ENCODE measurements at regions not wholly inside any gene's neighbourhood (a gene's known extent, or its start where the extent isn't known, plus 50 kb on each side); places are given as distances from the start of the nearest gene placed in this dataset.

GRCh38 chr12:18969512-18969911 lies 160.0 kb upstream of the PLEKHA5 start:
- DNase-seq (ENCODE audit: low spot score): no peak

- DNase-seq (ENCODE audit: low spot score): no peak
Measured at GRCh38 chr12:18970603-18971002, 158.9 kb upstream of the PLEKHA5 start.

GRCh38 chr12:18971932-18972331 lies 157.6 kb upstream of the PLEKHA5 start:
- DNase-seq (ENCODE audit: low spot score): no peak

GRCh38 chr12:18975933-18976332 lies 153.6 kb upstream of the PLEKHA5 start:
- no peak for DNase-seq (ENCODE audit: low spot score)

- DNase-seq (ENCODE audit: low spot score): no peak
Measured at GRCh38 chr12:18979401-18980126, 150.0 kb upstream of the PLEKHA5 start.

- DNase-seq (ENCODE audit: low spot score): no peak
Measured at GRCh38 chr12:18981732-18982131, 147.8 kb upstream of the PLEKHA5 start.

- no peak for DNase-seq (ENCODE audit: low spot score)
Measured at GRCh38 chr12:18982226-18982949, 147.1 kb upstream of the PLEKHA5 start.

- DNase-seq (ENCODE audit: low spot score): no peak
Measured at GRCh38 chr12:18983854-18984253, 145.7 kb upstream of the PLEKHA5 start.

- DNase-seq (ENCODE audit: low spot score): no peak
Measured at GRCh38 chr12:18990856-18991255, 138.7 kb upstream of the PLEKHA5 start.

GRCh38 chr12:18992336-18992735 lies 137.2 kb upstream of the PLEKHA5 start:
- no peak for DNase-seq (ENCODE audit: low spot score)

GRCh38 chr12:18998343-18999261 lies 130.9 kb upstream of the PLEKHA5 start:
- DNase-seq (ENCODE audit: low spot score): peak; percentile 12

- DNase-seq (ENCODE audit: low spot score): no peak
Measured at GRCh38 chr12:19000836-19001235, 128.7 kb upstream of the PLEKHA5 start.

GRCh38 chr12:19002216-19002615 lies 127.3 kb upstream of the PLEKHA5 start:
- DNase-seq (ENCODE audit: low spot score): no peak

GRCh38 chr12:19003141-19003540 lies 126.4 kb upstream of the PLEKHA5 start:
- no peak for DNase-seq (ENCODE audit: low spot score)

GRCh38 chr12:19003987-19004619 lies 125.4 kb upstream of the PLEKHA5 start:
- DNase-seq (ENCODE audit: low spot score): no peak

GRCh38 chr12:19005257-19005801 lies 124.2 kb upstream of the PLEKHA5 start:
- no peak for DNase-seq (ENCODE audit: low spot score)

- DNase-seq (ENCODE audit: low spot score): no peak
Measured at GRCh38 chr12:19006626-19007137, 122.9 kb upstream of the PLEKHA5 start.

- DNase-seq (ENCODE audit: low spot score): no peak
Measured at GRCh38 chr12:19008102-19008501, 121.4 kb upstream of the PLEKHA5 start.

GRCh38 chr12:19010087-19010486 lies 119.4 kb upstream of the PLEKHA5 start:
- DNase-seq (ENCODE audit: low spot score): peak; percentile 21

- no peak for DNase-seq (ENCODE audit: low spot score)
Measured at GRCh38 chr12:19010726-19011125, 118.8 kb upstream of the PLEKHA5 start.

GRCh38 chr12:19012965-19013364 lies 116.6 kb upstream of the PLEKHA5 start:
- no peak for DNase-seq (ENCODE audit: low spot score)

Measured in HT-29 (cell line).